Panc1 (cell line): ENCODE measurements at regions not wholly inside any gene's neighbourhood (a gene's known extent, or its start where the extent isn't known, plus 50 kb on each side); places are given as distances from the start of the nearest gene placed in this dataset.

ENCODE experiments used
- CTCF ChIP-seq: fragments of 450-650 bp; IDR thresholded peaks from 2 replicates; pipeline ENCODE4 v1.5.1; 2017; ENCODE audit warnings: mild to moderate bottlenecking
- TCF7L2 ChIP-seq: IDR thresholded peaks from 2 replicates; pipeline ENCODE4 v1.6.1; 2011; ENCODE audit warnings: mild to moderate bottlenecking, low read depth, low read length, inconsistent platforms

GRCh38 chr21:23886828-23887724 is 1720.2 kb downstream of the MRPL39 start:
- TF ChIP-seq CTCF (no peak), TCF7L2 (no peak)
